GM23338 (cell line): ENCODE measurements at regions not wholly inside any gene's neighbourhood (a gene's known extent, or its start where the extent isn't known, plus 50 kb on each side); places are given as distances from the start of the nearest gene placed in this dataset.

Source experiments
- CREB1 ChIP-seq: fragments of 250-450 bp; sonication (Bioruptor Pico); IDR thresholded peaks from 2 replicates; pipeline ENCODE4 v1.5.0; 2020; ENCODE audit warnings: low read depth, mild to moderate bottlenecking, moderate library complexity
- CTCF ChIP-seq, 2 experiments: fragments of 200-600 bp in 1 of 2; sonication (generic) in 1 of 2; conservative IDR thresholded peaks; 2 replicates each; pipeline versions ENCODE4 v1.5.1 to v1.6.1; 2016 to 2017; ENCODE audit warnings: antibody characterized with exemption in 2 of 2, low read depth in 2 of 2, mild to moderate bottlenecking in 2 of 2, moderate library complexity in 1 of 2
- ETS1 ChIP-seq: IDR thresholded peaks from 2 replicates; pipeline ENCODE4 v1.6.1; 2016; ENCODE audit warnings: antibody characterized with exemption
- EZH2 ChIP-seq: fragments of 200-600 bp; sonication (generic); IDR thresholded peaks from one replicate; pipeline ENCODE4 v1.8.0; 2017; ENCODE audit warnings: antibody characterized with exemption, mild to moderate bottlenecking, low read depth; ENCODE audit not compliant: unreplicated experiment
- EZH2phosphoT487 ChIP-seq: fragments of 200-600 bp; sonication (generic); IDR thresholded peaks from one replicate; pipeline ENCODE4 v1.8.1; 2018; ENCODE audit warnings: antibody characterized with exemption; ENCODE audit not compliant: unreplicated experiment
- JUNB ChIP-seq: IDR thresholded peaks from one replicate; pipeline ENCODE4 v1.6.1; 2016; ENCODE audit warnings: antibody characterized with exemption; ENCODE audit not compliant: unreplicated experiment
- POLR2AphosphoS5 ChIP-seq: IDR thresholded peaks from 2 replicates; pipeline ENCODE4 v1.6.1; 2016; ENCODE audit warnings: antibody characterized with exemption, low read depth
- REST ChIP-seq: IDR thresholded peaks from one replicate; pipeline ENCODE4 v1.6.1; 2018; ENCODE audit warnings: antibody characterized with exemption; ENCODE audit not compliant: unreplicated experiment
- STAT1 ChIP-seq: IDR thresholded peaks from one replicate; pipeline ENCODE4 v1.6.1; 2016; ENCODE audit warnings: antibody characterized with exemption; ENCODE audit not compliant: unreplicated experiment
- ZNF331 ChIP-seq: fragments of 250-450 bp; sonication (Bioruptor Pico); IDR thresholded peaks from 2 replicates; pipeline ENCODE4 v1.5.0; 2020; ENCODE audit warnings: low read depth, mild to moderate bottlenecking, moderate library complexity

GRCh38 chr1:99516141-99516540, 129.8 kb upstream of the PALMD start:
- no peak for TF ChIP-seq CTCF (conservative IDR thresholded peaks at IDR 0.05; ENCODE audit: low read depth in 2 of 2)
- no peak for TF ChIP-seq REST
- TF ChIP-seq POLR2AphosphoS5 = no peak
- TF ChIP-seq EZH2 = no peak
- no peak for TF ChIP-seq ETS1
- TF ChIP-seq EZH2phosphoT487 = no peak
- TF ChIP-seq CREB1 (CRISPR knock-in tag) = no peak
- no peak for TF ChIP-seq JUNB
- no peak for TF ChIP-seq ZNF331
- no peak for TF ChIP-seq STAT1
